ENCODE measurements at regions not wholly inside any gene's neighbourhood (a gene's known extent, or its start where the extent isn't known, plus 50 kb on each side); places are given as distances from the start of the nearest gene placed in this dataset.
"Not testable (repeated sequence)": the region's sequence is repeated elsewhere in the genome, so short reads cannot be mapped to it uniquely, and the experiment has no call there.

GRCh38 chr11:105432241-105432995 lies 177.5 kb upstream of the GRIA4 start:
- FAIRE-seq, result no peak

GRCh38 chr11:105429096-105429910 lies 180.6 kb upstream of the GRIA4 start:
- FAIRE-seq (no peak), DNase-seq (ENCODE audit: low spot score) (no peak)

More at GRCh38 chr11:105432241-105432995, 177.5 kb upstream of the GRIA4 start:
- DNase-seq (ENCODE audit: low spot score), result no peak

GRCh38 chr11:105407101-105407500 lies 202.8 kb upstream of the GRIA4 start:
- DNase-seq (ENCODE audit: low spot score) (no peak), FAIRE-seq (no peak)

DNA sequence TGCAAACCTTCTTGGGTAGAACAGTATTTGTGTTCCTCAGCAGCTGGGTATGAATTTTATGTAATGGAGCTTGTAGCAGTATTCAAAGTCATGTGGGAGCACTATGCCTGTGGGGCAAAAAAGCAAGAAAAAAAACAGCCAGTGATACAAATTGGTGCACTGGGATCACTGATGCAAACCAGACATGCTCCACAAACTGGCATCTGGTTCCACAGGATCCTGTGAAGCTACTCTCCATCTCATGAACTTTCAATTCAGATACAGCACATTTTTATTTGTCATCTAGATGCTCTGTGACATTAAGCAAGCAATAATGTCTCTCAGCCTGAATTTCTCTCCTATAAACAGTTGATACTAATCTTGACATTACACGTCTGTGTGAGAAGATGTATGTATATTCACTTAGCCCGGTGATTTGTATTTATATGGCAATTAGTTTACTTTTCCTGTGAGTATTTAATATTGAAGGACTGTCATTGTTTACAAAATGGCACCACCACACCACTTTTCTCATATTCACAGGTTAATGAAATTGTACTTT lies 208.5 kb upstream of the GRIA4 start:
- no peak for FAIRE-seq
- no peak for DNase-seq (ENCODE audit: low spot score)

- FAIRE-seq, result no peak
- DNase-seq (ENCODE audit: low spot score), result no peak
These were observed 210.4 kb upstream of the GRIA4 start for GRCh38 chr11:105399511-105399910.

- DNase-seq (ENCODE audit: low spot score) (no peak), FAIRE-seq (no peak)
These were observed 211.2 kb upstream of the GRIA4 start for GRCh38 chr11:105398636-105399035.

GRCh38 chr11:105393326-105393725 lies 216.5 kb upstream of the GRIA4 start:
- FAIRE-seq, result no peak

DNA sequence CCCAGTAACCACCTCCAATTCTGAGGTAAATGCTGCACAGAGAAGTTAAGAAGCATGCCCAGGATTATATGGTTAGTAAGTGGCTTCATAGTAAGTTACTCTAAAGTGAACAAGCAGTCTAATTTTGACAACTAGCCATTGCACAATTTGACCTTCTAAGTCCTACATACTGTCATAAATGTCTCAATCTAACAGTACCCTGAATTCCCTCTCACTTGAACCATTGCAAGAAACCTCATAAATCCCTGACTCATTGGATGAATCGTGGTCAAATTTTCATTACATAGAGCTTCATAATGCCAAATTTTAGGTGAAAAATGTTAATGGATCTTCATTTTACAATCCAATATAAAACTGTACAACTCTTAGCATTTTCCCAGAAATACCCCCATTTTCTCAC lies 217.3 kb upstream of the GRIA4 start:
- DNase-seq (ENCODE audit: low spot score), result no peak
- no peak for FAIRE-seq

More at GRCh38 chr11:105393326-105393725, 216.5 kb upstream of the GRIA4 start:
- DNase-seq (ENCODE audit: low spot score), result no peak

DNA sequence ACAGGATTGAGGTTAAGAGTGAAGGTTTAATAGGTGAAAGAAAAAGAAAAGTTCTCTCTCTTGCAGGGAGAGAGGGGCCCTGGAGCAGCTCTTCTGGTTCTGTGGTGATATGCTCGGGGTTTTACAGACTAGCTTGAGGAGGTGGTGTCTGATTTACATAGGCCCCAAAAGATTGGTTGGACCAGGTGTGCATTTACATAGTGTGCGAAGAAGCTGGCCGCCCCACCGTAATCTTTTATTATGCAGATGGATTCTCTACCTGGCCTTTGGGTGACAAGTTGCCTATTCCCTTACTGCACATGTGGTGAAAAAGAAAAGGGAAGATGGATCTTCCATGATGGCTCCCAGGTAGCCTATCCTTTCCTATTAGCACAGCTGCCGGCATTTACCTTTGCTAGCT lies 219.9 kb upstream of the GRIA4 start:
- no peak for FAIRE-seq

GRCh38 chr11:105388006-105388405 lies 221.9 kb upstream of the GRIA4 start:
- no peak for FAIRE-seq

More for the DNA sequence above, 219.9 kb upstream of the GRIA4 start:
- no peak for DNase-seq (ENCODE audit: low spot score)

DNA sequence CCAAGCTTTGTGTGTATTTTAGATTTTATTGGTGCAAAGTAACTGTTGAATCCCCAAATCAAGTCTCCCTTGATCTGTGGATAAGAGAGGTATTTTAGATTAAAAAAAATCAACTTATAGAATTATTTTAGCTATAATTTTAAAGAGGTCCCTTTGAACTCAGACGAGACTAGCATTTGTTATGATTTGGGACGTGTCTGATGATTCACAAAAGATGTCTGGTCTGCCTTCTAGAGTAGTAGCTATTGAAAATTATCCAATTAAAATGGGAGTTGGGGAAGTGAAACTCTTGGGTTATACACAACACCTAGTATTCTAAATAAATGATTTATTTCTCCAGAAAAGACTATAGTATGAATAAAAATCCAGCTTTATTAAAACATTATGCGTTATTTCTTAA lies 227.9 kb upstream of the GRIA4 start:
- no peak for FAIRE-seq
- no peak for DNase-seq (ENCODE audit: low spot score)

More at GRCh38 chr11:105388006-105388405, 221.9 kb upstream of the GRIA4 start:
- DNase-seq (ENCODE audit: low spot score), result no peak

DNA sequence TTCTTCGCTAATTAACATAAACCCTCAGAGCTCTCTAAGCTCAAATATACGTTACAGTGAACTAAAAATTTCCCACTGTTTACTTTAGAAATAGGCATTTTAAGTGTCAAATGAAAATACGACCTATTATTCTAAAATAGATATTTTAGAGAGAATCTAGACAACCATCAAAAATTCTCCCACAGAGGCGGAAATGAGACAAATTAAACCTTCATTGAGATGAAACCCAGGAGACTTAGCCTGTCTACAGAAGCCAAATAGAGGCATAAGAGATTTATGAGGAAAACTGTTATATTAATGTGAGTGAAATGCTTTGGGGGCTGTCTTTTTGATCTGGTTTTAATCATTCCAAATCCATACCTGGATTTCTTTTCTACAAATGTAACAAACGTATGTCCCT lies 232.0 kb upstream of the GRIA4 start:
- DNase-seq (ENCODE audit: low spot score) (no peak), FAIRE-seq (no peak)

DNA sequence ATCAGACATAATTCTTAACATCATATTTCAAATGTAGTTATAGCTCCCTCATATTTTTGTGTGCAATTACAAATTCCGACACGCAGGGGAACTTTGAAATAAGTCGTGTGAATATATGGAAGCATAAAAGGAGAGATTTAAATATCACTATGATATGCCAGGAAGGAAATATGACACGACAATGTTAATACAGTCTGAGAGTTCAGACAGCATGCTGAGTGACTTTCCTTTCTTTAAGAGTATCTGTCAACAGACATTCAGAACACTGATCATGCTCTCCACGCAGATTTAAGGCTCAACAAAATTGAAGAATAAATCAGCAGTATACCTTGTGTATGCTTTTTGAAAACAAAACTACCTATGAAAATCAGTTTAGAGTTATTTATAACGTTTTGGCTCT lies 232.6 kb upstream of the CARD18 start:
- DNase-seq (ENCODE audit: low spot score), result no peak
- no peak for FAIRE-seq

DNA sequence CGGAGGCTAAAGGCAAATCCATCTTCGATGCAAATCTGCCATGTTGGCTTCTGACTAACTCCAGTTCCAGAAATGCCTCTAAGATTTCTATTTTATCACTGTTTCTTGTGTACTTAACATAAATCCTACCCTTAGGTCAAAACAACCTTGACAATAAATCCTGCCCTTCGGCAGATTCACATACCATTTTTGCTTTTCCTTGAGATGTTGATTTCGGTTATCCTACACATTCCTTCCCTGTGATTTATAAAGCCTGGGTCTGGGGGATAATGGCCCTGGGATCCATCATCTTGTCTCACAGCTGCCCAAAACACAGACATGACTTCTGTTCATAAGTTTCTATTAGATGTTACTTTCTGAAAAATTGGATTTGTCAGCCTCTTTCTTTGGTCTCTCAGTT lies 231.7 kb upstream of the CARD18 start:
- FAIRE-seq (no peak), DNase-seq (ENCODE audit: low spot score) (no peak)

- DNase-seq (ENCODE audit: low spot score), result no peak
- FAIRE-seq, result no peak
These were observed 229.1 kb upstream of the CARD18 start for GRCh38 chr11:105368711-105369110.

- no peak for FAIRE-seq
- no peak for DNase-seq (ENCODE audit: low spot score)
These were observed 227.6 kb upstream of the CARD18 start for GRCh38 chr11:105367129-105367528.

DNA sequence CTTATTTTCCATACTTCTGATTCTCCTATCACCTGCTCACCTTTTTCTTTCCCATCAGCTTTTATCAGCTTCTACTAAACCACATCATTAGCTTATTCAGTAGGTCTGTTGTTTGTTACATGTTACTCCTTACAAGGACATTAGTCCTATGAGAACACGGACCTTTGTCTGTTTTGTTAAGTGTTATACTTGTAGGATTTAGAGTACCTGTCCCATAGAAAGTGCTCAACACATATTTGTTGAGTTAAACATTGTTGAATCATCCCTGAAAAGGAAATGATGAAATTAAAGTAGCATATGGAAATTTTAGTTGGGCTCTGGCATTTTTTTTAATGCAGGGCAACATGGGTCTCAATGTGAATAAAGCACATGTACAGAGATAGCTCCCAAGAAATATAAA lies 222.1 kb upstream of the CARD18 start:
- no peak for FAIRE-seq
- no peak for DNase-seq (ENCODE audit: low spot score)

DNA sequence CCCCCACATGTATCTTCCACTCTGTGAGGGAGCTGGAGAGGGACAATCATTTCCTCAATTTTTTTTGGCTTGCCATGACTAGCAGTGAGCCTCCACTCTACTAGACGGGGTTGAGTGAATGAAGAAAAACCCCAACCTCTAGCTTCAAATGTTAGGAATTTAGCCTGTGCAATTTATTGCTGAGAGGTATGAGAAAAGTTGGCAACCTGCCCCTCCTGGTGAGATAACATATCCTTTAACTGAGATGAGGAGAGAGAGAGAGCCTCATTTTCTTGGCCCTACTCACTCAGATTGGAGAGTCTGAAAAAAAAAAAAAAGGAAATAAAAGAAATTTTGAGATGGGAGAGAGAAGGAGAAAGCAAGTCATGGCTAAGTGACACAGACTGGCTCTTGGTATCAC lies 218.2 kb upstream of the CARD18 start:
- FAIRE-seq, result no peak
- DNase-seq (ENCODE audit: low spot score), result no peak

DNA sequence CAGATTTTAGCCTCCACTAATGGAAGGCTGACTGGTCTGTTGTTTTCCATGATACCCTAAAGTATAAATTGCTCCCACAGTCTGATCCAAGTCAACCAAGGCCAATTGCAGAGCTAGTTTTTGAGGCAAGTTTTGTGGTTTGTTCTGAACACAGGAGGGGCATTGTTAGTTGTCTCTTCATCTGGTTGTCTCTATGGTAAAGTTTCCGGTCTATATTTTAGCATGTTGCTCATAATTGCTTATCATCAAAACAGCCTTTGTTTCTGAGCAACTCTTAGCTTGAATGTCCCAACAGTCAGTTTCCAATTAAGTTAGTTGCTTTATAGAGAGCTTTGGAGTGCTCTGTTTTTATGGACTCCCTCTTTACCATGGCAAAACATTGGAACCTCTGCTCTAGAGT lies 217.6 kb upstream of the CARD18 start:
- FAIRE-seq (no peak), DNase-seq (ENCODE audit: low spot score) (no peak)

DNA sequence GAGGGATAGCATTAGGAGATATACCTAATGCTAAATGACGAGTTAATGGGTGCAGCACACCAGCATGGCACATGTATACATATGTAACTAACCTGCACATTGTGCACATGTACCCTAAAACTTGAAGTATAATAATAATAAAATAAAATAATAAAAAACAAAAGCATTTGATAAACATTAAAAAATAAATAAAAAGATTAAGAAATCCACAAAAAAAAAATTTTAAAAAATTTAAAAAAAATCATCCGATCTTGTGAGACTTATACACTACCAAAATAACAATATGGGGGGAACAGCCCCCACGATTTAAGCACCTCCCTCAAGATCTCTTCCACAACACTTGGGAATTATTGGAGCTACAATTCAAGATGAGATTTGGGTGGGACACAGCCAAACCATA lies 210.3 kb upstream of the CARD18 start:
- not testable (repeated sequence) for DNase-seq (ENCODE audit: low spot score); FAIRE-seq

- FAIRE-seq (no peak), DNase-seq (ENCODE audit: low spot score) (no peak)
These were observed 205.4 kb upstream of the CARD18 start for GRCh38 chr11:105344938-105345337.

GRCh38 chr11:105334025-105334714 lies 194.6 kb upstream of the CARD18 start:
- DNase-seq (ENCODE audit: low spot score), result no peak
- FAIRE-seq, result no peak

All from urothelium cell line (cell line).